GM19239 (cell line): ENCODE measurements at regions not wholly inside any gene's neighbourhood (a gene's known extent, or its start where the extent isn't known, plus 50 kb on each side); places are given as distances from the start of the nearest gene placed in this dataset.

Experiments
- DNase-seq: peaks from one replicate; pipeline ENCODE4 v3.0.0; 2011; ENCODE audit warnings: low spot score; ENCODE audit not compliant: insufficient read length
- FAIRE-seq: peaks from 2 replicates; lab custom pipeline; 2011; peaks lifted over from hg19 to GRCh38; lab: Jason Lieb, UNC

GRCh38 chr20:40254023-40254772, 434.8 kb downstream of the MAFB start:
- no peak for FAIRE-seq
- DNase-seq = no peak

DNA sequence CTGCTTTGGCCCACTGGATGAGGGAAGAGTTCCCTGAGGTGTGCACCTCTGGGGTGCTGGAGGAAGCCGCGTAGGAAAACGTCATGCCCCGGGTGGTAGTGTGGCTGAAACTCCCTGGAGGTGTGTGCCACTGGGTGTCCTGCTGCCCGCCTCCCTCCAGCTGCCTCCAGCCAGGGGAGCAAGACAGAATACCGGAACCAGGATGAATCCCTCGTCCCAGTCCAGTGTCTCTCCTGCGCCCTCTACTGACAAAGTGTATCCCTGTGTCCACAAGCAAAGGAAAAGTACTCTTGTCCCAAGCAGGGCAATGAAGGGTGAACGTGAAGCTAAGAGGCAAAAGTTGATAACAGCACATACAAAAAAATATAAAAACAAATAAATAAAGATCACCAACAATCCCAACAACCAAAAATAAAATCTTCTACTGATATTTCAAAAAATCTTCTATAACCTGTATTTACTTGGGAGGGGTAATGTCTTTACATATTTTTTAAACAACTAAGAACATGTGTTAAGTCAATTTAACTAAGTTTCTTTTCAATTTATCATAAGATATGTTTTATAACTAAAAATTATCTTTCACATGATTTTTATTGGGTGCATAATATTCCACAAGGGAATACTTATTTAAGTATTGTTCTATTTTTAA, 437.6 kb downstream of the MAFB start:
- no peak for FAIRE-seq
- peak; percentile 12 for DNase-seq

GRCh38 chr20:40249805-40250204, 439.2 kb downstream of the MAFB start:
- no peak for FAIRE-seq
- no peak for DNase-seq

DNA sequence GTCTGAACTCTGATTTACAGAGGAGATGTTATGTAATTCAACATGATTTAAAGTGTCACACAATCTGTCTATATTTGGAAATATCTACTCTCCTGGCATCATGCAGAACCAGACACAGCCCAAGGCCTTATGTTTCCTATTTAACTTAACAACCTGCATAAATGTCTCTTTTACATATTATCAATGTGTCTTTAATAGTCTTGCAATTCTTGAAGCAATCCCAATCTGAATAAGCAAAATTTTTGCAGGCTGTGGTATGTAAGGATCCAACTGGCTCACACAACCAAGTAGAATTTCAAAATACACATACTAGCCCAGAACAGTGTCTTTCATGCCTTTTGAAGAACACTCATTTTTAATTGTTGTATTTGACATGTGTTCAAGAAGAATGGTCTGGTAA, 443.2 kb downstream of the MAFB start:
- no peak for FAIRE-seq

GRCh38 chr20:40244286-40244685, 444.8 kb downstream of the MAFB start:
- DNase-seq = no peak
- FAIRE-seq = no peak

More for the DNA sequence above, 443.2 kb downstream of the MAFB start:
- no peak for DNase-seq

GRCh38 chr20:40241596-40242343, 447.3 kb downstream of the MAFB start:
- DNase-seq (no peak), FAIRE-seq (no peak)

- FAIRE-seq (no peak), DNase-seq (no peak)
Measured at GRCh38 chr20:40238511-40238910, 450.5 kb downstream of the MAFB start.

DNA sequence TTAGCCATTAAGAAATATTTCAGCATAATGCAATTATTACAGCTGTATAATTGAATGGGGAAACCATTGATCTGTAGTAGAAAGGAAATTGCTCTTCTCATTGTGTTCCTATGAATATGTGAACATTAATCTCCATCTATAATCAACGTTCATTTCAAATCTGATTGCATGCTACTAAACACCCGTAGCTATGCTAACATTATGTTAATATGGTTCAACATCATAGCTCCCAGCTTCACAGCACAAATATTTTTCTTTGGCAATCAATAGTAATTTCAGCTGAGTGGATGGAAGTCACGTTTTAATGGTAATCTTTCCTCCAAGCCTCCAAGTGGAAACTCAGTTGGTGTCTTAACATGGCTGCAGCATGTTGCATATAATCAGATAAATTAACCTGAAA, 454.4 kb downstream of the MAFB start:
- FAIRE-seq (no peak), DNase-seq (no peak)

DNA sequence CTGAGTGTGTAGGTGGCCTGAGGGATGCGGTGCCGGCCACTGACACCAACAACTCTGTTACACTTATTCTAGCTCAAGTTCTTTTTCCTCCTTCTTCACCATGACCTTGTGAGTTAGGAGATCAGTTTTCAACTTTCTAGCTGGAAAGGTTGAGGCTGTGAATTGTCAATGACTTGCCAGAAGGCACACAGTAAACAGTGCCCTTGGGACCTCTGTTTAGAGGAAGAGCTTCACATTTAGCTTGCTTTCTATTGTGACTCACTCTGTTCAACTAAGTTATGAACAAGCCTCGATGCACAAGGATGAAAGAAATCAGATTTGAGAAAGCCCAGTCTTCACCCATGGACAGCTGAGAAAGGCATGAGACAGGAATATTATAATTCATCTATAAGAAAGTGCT, 455.6 kb downstream of the MAFB start:
- FAIRE-seq = no peak
- no peak for DNase-seq

DNA sequence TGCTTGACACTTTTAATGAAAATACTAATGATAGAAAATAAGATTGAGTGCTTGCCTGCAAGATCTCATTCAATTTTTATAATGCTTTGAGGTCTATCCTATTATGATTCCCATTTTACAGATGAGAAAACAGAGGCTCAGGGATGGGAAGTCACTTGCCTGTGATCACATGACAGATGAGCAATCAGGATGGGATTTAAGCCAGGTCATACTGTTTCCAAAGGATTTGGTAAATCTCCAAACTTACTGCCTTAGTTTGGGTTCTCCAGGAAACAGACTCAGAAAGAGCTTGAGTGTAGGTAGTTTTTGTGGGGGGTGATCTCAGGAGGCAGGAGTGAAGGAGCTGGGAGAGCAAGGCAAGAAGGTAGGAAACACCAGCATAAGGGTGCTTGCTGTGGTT, 456.3 kb downstream of the MAFB start:
- no peak for FAIRE-seq
- DNase-seq = no peak

- DNase-seq = no peak
- no peak for FAIRE-seq
Measured at GRCh38 chr20:40232273-40232672, 456.8 kb downstream of the MAFB start.

DNA sequence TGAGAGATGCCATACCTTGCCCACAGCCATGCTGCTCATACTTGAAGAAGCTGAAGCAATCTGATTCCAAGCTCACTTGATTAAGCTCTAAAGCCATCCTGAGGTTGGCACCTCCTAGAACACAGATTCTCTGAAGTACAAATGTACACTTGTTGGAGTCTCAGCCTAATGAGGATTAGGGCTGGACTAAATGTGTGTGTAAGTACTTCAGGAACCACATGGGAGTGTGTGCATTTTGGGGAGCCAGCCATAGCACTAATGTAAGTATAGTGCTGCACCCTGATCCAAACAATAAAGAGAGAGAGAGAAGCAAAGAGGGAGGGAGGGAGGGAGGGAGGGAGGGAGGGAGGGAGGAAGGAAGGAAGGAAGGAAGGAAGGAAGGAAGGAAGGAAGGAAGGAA, 458.6 kb downstream of the MAFB start:
- FAIRE-seq (no peak), DNase-seq (no peak)

DNA sequence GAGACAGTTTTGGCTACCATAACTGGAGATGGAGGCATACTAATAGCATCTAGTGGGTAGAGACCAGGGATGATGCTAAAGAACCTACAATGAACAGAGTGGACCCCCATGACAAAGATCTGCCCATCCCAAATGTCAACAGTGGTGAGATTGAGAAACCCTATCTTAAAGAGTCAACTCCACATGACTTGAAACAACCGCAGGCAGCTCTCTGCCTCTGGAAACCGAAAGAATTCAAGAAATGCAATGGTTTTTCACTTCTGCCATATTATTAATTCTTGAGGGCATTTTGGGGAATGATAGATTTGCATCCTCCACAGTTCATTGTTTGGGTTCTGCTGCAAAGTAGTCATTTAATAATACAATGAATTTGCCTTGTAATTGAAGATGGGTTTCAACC, 463.4 kb downstream of the MAFB start:
- no peak for DNase-seq
- no peak for FAIRE-seq

GRCh38 chr20:40223810-40224209, 465.2 kb downstream of the MAFB start:
- FAIRE-seq (no peak), DNase-seq (no peak)

- DNase-seq (no peak), FAIRE-seq (no peak)
Measured at GRCh38 chr20:40218971-40219370, 470.1 kb downstream of the MAFB start.

DNA sequence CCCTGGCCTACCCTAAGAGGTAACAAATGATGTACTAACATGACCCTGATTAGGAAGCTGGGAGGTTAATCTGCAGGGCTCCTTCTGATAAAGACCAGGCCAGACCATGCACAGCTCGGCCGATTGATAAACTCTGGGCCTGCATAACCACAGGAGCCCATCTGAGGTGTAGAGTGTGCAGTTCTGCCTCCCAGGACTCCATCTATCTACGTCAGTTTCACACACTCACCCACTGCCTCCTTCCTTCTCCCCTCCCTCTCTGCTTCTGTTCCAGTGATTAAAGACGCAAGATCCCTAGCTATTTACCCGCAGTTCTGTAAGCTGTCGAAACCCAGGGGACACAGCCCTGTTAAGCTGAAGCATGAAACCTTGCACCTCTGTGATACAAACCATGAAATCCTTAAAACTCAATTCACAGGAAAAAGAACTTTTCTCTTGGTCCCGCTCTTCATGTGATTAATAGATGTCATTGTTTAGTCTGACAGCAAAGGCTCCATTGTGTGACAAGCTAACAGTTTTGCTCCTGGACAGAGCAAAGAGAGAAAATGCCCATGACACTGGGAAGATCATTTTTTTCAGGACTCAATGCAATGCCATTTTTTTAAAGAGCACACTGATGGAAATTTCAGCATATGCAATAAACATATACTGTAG, 470.6 kb downstream of the MAFB start:
- DNase-seq (no peak), FAIRE-seq (no peak)

- DNase-seq (no peak), FAIRE-seq (no peak)
Measured at GRCh38 chr20:40207655-40208054, 481.4 kb downstream of the MAFB start.

GRCh38 chr20:40205971-40206370, 483.1 kb downstream of the MAFB start:
- FAIRE-seq (no peak), DNase-seq (no peak)

GRCh38 chr20:40203032-40203431, 486.0 kb downstream of the MAFB start:
- no peak for DNase-seq
- FAIRE-seq = no peak

GRCh38 chr20:40197691-40198090, 491.3 kb downstream of the MAFB start:
- FAIRE-seq (no peak), DNase-seq (no peak)
